ENCODE measurements at regions not wholly inside any gene's neighbourhood (a gene's known extent, or its start where the extent isn't known, plus 50 kb on each side); places are given as distances from the start of the nearest gene placed in this dataset.

DNA sequence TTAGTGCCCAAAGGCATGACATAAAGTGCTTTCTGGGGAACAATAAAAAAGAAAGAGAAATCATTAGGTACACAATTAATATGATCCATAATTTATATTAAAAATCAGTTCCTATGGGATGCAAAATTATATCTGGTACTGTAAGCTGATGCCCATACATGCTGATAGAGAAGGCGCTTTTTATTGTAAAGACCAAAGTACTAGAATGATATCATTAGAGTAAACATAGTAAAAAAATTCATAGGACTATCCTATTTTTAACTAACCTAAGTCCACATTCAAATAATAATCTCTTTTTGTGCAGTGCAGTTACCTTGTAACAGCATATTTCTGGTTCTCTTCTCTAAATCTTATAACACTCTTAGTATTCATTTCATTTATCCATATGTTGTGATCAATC lies 252.2 kb downstream of the ASXL3 start:
- TF ChIP-seq, protein P1, sequence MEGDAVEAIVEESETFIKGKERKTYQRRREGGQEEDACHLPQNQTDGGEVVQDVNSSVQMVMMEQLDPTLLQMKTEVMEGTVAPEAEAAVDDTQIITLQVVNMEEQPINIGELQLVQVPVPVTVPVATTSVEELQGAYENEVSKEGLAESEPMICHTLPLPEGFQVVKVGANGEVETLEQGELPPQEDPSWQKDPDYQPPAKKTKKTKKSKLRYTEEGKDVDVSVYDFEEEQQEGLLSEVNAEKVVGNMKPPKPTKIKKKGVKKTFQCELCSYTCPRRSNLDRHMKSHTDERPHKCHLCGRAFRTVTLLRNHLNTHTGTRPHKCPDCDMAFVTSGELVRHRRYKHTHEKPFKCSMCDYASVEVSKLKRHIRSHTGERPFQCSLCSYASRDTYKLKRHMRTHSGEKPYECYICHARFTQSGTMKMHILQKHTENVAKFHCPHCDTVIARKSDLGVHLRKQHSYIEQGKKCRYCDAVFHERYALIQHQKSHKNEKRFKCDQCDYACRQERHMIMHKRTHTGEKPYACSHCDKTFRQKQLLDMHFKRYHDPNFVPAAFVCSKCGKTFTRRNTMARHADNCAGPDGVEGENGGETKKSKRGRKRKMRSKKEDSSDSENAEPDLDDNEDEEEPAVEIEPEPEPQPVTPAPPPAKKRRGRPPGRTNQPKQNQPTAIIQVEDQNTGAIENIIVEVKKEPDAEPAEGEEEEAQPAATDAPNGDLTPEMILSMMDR (IDR thresholded peaks at IDR 0.05): no peak
- TF ChIP-seq POLR2A (IDR thresholded peaks at IDR 0.05): no peak
